GM21825 (cell line): ENCODE measurements at regions not wholly inside any gene's neighbourhood (a gene's known extent, or its start where the extent isn't known, plus 50 kb on each side); places are given as distances from the start of the nearest gene placed in this dataset.

ENCODE experiments used
- ATAC-seq: cut with Tn5 transposase; IDR thresholded peaks from one replicate; pipeline ENCODE4 v1.9.1; 2021; ENCODE audit warnings: mild to moderate bottlenecking, moderate library complexity; ENCODE audit not compliant: unreplicated experiment

GRCh38 chr20:40925829-40926510 is 102.7 kb upstream of the TOP1 start:
- ATAC-seq: no peak

- ATAC-seq: no peak
Observed at GRCh38 chr20:40926928-40927327, 101.7 kb upstream of the TOP1 start.

GRCh38 chr20:40930561-40930960 is 98.1 kb upstream of the TOP1 start:
- ATAC-seq: no peak

- no peak for ATAC-seq
Observed at GRCh38 chr20:40931410-40932044, 97.1 kb upstream of the TOP1 start.

GRCh38 chr20:40932436-40932835 is 96.2 kb upstream of the TOP1 start:
- no peak for ATAC-seq

GRCh38 chr20:40933758-40934157 is 94.9 kb upstream of the TOP1 start:
- ATAC-seq: no peak

- no peak for ATAC-seq
Observed at GRCh38 chr20:40938020-40938419, 90.6 kb upstream of the TOP1 start.

GRCh38 chr20:40939667-40940066 is 89.0 kb upstream of the TOP1 start:
- ATAC-seq: no peak

GRCh38 chr20:40941133-40941610 is 87.5 kb upstream of the TOP1 start:
- no peak for ATAC-seq

GRCh38 chr20:40942006-40942405 is 86.6 kb upstream of the TOP1 start:
- ATAC-seq: no peak

GRCh38 chr20:40942775-40943174 is 85.8 kb upstream of the TOP1 start:
- ATAC-seq: no peak

- no peak for ATAC-seq
Observed at GRCh38 chr20:40943591-40943990, 85.0 kb upstream of the TOP1 start.

- no peak for ATAC-seq
Observed at GRCh38 chr20:40945189-40945588, 83.4 kb upstream of the TOP1 start.

GRCh38 chr20:40945754-40946450 is 82.7 kb upstream of the TOP1 start:
- ATAC-seq: no peak

GRCh38 chr20:40946451-40946850 is 82.2 kb upstream of the TOP1 start:
- no peak for ATAC-seq

- no peak for ATAC-seq
Observed at GRCh38 chr20:40948465-40949267, 80.0 kb upstream of the TOP1 start.

- no peak for ATAC-seq
Observed at GRCh38 chr20:40949346-40949745, 79.3 kb upstream of the TOP1 start.

GRCh38 chr20:40952136-40952535 is 76.5 kb upstream of the TOP1 start:
- no peak for ATAC-seq

- no peak for ATAC-seq
Observed at GRCh38 chr20:40953416-40953815, 75.2 kb upstream of the TOP1 start.

- no peak for ATAC-seq
Observed at GRCh38 chr20:40953856-40954255, 74.8 kb upstream of the TOP1 start.

- ATAC-seq: no peak
Observed at GRCh38 chr20:40954521-40955165, 74.0 kb upstream of the TOP1 start.
